HUES48 (cell line): ENCODE measurements at regions not wholly inside any gene's neighbourhood (a gene's known extent, or its start where the extent isn't known, plus 50 kb on each side); places are given as distances from the start of the nearest gene placed in this dataset.

ENCODE experiments used
- H3K27ac ChIP-seq: one replicate; pipeline ENCODE4 v1.7.0; 2013; ENCODE audit warnings: low read depth, low read length, inconsistent platforms
- H3K27me3 ChIP-seq: 2 replicates; pipeline ENCODE4 v1.6.1; 2013; ENCODE audit warnings: mild to moderate bottlenecking, low read length; ENCODE audit not compliant: control insufficient read depth, insufficient read depth
- H3K36me3 ChIP-seq: 2 replicates; pipeline ENCODE4 v1.6.1; 2013; ENCODE audit warnings: low read length; ENCODE audit not compliant: control insufficient read depth, insufficient read depth
- H3K4me1 ChIP-seq: 2 replicates; pipeline ENCODE4 v1.6.1; 2013; ENCODE audit warnings: mild to moderate bottlenecking, low read length; ENCODE audit not compliant: control insufficient read depth, insufficient read depth
- H3K4me3 ChIP-seq: 2 replicates; pipeline ENCODE4 v1.5.1; 2013; ENCODE audit warnings: mild to moderate bottlenecking, low read depth, low read length
- H3K9ac ChIP-seq: 2 replicates; pipeline ENCODE4 v1.6.1; 2013; ENCODE audit warnings: mild to moderate bottlenecking, low read depth, low read length, moderate library complexity
- H3K9me3 ChIP-seq: 2 replicates; pipeline ENCODE4 v1.6.1; 2013; ENCODE audit warnings: low read length; ENCODE audit not compliant: control insufficient read depth, insufficient read depth

DNA sequence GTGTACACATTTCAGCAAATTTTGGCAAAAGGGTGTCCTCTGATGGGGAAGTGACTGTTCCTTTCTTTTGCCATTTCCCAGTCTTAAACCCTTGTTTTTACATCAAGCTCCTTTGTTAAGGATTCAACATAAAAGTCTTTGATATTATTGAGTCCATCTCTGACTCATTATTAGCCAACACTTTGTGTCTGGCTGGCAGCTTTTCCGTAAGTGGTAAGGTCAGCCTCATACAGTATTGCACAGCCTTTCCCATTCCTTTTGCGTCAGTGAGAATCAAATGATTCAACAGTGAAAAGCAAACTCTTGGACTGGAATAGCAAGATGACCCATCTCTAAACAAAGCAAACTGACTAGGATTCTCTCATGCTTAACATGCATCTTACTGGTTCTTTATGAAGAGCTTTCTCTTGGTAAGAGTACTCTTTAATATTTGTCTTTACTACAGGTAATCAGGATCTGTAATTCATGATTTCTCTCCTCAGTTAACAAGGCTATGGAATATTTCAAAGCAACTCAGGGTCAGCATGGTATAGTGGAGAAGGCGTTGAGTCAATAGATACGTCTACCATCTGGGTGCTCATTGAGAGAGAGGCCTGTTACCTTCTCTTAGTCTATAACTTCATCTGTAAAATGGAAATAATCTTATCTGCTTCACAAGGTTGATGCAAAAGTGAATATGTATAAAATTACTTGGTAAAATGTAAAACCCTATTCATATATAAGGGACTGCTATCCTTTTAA lies 183.6 kb downstream of the PRL start:
- H3K27ac ChIP-seq = no peak overlapping the region
- no peak overlapping the region for H3K4me3 ChIP-seq
- no peaks in the 10 kb centered on the region for H3K27me3 ChIP-seq
- H3K9me3 ChIP-seq = no peaks in the 10 kb centered on the region
- H3K9ac ChIP-seq = no peak overlapping the region
- peaks cover 14% of the 10 kb centered on the region for H3K36me3 ChIP-seq
- no peaks in the 10 kb centered on the region for H3K4me1 ChIP-seq

DNA sequence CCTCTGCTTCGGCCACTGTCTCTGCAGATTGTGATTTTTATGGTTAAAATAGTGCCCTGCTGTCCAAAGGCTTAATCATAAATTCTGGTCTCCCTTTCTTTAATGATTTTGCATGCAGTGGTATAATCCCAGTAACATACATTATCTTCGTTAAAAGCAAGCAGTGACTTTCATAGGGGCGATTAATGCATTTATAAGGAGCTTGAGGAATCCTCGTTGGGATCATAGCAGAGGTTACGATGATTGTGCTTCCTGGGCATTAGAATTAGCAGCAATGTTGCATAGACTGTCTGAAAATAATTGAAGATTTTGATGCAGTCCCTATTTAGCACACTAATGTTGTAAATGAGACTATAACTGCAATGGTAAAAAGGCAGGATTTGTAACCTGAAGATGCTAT lies 181.3 kb downstream of the PRL start:
- H3K4me3 ChIP-seq = no peak overlapping the region
- no peak overlapping the region for H3K27ac ChIP-seq
- H3K9ac ChIP-seq = no peak overlapping the region
- no peaks in the 10 kb centered on the region for H3K4me1 ChIP-seq
- no peaks in the 10 kb centered on the region for H3K27me3 ChIP-seq
- H3K9me3 ChIP-seq = no peaks in the 10 kb centered on the region
- H3K36me3 ChIP-seq = peaks cover 14% of the 10 kb centered on the region

DNA sequence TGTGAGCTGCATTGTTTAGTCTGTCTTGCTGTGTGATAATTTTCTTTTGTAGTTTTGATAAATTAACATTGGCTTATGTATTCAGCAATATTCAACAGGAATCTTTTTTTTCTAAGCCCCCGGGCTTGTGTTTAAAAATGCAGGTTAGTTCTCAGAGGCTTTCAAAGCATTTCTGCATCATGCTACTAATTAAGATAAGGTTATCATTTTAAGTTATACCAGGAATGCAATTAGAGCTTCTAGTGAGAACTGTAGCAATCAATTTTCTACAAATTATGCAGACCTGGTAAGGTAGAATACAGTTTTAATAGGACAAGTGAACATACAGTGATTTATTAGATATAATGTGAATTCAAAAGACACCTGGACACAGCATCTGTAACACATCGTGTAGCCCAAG lies 179.2 kb downstream of the PRL start:
- H3K36me3 ChIP-seq = peaks cover 7% of the 10 kb centered on the region
- no peak overlapping the region for H3K27ac ChIP-seq
- H3K4me1 ChIP-seq = no peaks in the 10 kb centered on the region
- no peaks in the 10 kb centered on the region for H3K27me3 ChIP-seq
- no peak overlapping the region for H3K9ac ChIP-seq
- H3K9me3 ChIP-seq = no peaks in the 10 kb centered on the region
- no peak overlapping the region for H3K4me3 ChIP-seq

DNA sequence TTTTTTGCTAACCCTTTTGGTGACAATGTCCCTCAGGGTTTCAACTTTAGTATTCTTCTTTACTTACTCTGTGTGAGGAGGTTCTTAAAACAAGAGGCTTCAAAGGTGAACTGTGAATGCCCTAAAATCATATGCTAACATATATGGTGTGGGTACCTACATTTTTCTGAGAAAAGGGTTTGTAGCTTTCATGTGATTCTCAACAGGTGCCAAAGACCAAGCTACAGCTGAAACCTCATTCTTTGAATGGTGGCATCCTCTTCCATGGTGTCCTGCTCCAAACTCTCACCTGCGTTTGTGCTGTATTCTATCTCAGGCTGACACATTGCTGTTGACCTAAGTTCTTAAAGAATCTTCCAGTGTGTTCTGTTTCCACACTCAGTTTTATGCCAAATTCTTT lies 177.3 kb downstream of the PRL start:
- H3K9me3 ChIP-seq = no peaks in the 10 kb centered on the region
- H3K4me3 ChIP-seq = no peak overlapping the region
- no peak overlapping the region for H3K9ac ChIP-seq
- H3K27me3 ChIP-seq = no peaks in the 10 kb centered on the region
- H3K27ac ChIP-seq = no peak overlapping the region
- no peaks in the 10 kb centered on the region for H3K4me1 ChIP-seq
- no peaks in the 10 kb centered on the region; the same call in 1 of the 2 replicates for H3K36me3 ChIP-seq

DNA sequence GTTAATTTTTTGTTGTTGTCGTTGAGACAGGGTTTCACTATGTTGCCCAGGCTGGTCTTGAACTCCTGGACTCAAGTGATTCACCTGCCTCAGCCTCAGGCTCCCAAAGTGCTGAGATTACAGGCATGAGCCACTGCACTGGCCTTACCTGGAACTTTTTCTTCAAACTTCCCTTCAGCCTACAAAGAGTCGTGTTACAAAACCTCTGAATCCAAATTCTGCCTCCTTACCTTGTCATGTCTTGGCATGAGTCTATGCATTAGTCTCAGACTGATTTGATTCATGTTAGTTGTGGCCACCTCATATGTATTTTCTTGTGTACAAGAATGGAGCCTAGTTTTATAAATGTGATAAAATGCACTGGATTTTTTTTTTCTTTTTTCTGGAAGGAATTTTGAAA lies 172.1 kb downstream of the PRL start:
- no peaks in the 10 kb centered on the region for H3K27me3 ChIP-seq
- no peak overlapping the region for H3K27ac ChIP-seq
- H3K4me3 ChIP-seq = no peak overlapping the region
- no peaks in the 10 kb centered on the region for H3K36me3 ChIP-seq
- H3K9me3 ChIP-seq = peaks cover 11% of the 10 kb centered on the region; the same call in 1 of the 2 replicates
- peaks cover 10% of the 10 kb centered on the region; the same call in 1 of the 2 replicates for H3K4me1 ChIP-seq
- no peak overlapping the region for H3K9ac ChIP-seq

DNA sequence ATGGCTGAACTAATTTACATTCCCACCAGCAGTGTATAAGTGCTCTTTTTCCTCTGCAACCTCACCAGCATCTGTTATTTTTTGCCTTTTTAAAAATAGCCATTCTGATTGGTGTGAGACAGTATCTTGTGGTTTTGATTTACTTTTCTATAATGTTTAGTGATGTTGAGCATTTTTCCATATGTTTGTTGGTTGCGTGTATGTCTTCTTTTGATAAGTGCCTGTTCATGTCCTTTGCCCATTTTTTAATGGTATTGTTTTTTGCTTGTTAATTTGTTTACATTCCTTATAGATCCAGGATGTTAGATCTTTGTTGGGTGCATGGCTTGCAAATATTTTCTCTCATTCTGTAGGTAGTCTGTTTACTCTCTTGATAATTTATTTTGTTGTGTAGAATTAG lies 169.9 kb downstream of the PRL start:
- H3K9me3 ChIP-seq = peaks cover 11% of the 10 kb centered on the region; the same call in 1 of the 2 replicates
- H3K36me3 ChIP-seq = no peaks in the 10 kb centered on the region
- H3K4me1 ChIP-seq = peaks cover 13% of the 10 kb centered on the region; the same call in 1 of the 2 replicates
- H3K27ac ChIP-seq = no peak overlapping the region
- H3K4me3 ChIP-seq = no peak overlapping the region
- H3K27me3 ChIP-seq = no peaks in the 10 kb centered on the region
- no peak overlapping the region for H3K9ac ChIP-seq

DNA sequence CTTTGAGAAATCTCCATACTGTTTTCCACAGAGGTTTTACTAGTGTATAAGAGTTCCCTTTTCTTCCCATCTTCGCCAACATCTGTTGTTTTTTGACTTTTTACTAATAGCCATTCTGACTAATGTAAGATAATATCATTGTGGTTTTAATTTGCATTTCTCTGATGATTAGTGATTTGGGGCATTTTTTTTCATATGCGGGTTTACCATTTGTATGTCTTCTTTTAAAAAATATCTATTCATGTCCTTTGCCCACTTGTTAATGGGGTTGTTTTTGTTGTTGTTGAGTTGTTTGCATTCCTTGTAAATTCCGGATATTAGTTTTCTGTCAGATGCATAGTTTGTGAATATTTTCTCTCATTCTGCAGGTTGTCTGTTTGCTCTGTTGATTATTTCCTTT lies 167.1 kb downstream of the PRL start:
- Histone ChIP-seq H3K4me1 (peaks cover 13% of the 10 kb centered on the region; the same call in 1 of the 2 replicates), H3K27me3 (no peaks in the 10 kb centered on the region), H3K9ac (no peak overlapping the region), H3K9me3 (peaks cover 11% of the 10 kb centered on the region; the same call in 1 of the 2 replicates), H3K27ac (no peak overlapping the region), H3K36me3 (no peaks in the 10 kb centered on the region; the same call in 1 of the 2 replicates), H3K4me3 (no peak overlapping the region)

DNA sequence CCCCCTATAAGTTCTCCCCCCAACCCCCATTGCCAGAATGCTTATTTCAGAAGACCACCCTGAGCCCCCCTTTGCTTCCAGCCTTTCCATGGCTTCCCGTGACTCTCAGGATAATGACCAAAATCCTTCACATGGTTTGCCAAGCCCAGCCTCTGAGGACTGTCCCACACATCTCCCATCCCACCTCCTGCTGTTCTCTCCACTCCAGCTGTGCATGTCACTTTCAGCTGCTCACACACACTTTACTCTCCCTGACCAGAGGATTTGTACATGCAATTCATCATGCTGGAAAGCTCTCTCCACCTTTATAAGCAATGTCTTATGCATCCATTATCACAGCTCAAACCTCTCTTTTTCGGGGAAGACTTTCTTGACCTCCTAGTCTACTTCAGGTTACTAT lies 164.2 kb downstream of the PRL start:
- H3K4me1 ChIP-seq = peaks cover 13% of the 10 kb centered on the region; the same call in 1 of the 2 replicates
- H3K27me3 ChIP-seq = no peaks in the 10 kb centered on the region
- no peaks in the 10 kb centered on the region for H3K9me3 ChIP-seq
- no peak overlapping the region for H3K9ac ChIP-seq
- no peak overlapping the region for H3K27ac ChIP-seq
- no peaks in the 10 kb centered on the region; the same call in 1 of the 2 replicates for H3K36me3 ChIP-seq
- H3K4me3 ChIP-seq = no peak overlapping the region

DNA sequence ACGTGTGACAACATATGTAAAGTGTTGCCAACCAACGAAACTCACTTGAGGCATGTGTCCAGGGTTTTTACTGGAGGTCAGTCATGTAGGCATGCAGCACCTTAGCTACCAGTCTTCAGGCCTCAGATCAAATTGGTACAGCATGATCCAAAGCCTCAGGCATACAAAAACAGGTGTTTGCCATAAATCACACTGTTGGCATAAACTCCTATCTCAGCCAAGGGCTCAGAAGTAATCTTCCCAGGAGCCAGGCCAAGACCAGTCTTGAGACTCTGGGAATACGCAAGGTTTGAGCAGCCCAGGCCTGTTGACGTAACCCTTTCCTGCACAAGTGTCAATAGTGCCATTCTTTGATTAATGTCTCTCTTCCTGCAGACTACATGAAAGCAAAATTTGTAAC lies 163.5 kb downstream of the PRL start:
- Histone ChIP-seq H3K36me3 (no peaks in the 10 kb centered on the region; the same call in 1 of the 2 replicates), H3K27ac (no peak overlapping the region), H3K27me3 (no peaks in the 10 kb centered on the region), H3K4me3 (no peak overlapping the region), H3K9me3 (no peaks in the 10 kb centered on the region), H3K9ac (no peak overlapping the region), H3K4me1 (peaks cover 10% of the 10 kb centered on the region; the same call in 1 of the 2 replicates)

DNA sequence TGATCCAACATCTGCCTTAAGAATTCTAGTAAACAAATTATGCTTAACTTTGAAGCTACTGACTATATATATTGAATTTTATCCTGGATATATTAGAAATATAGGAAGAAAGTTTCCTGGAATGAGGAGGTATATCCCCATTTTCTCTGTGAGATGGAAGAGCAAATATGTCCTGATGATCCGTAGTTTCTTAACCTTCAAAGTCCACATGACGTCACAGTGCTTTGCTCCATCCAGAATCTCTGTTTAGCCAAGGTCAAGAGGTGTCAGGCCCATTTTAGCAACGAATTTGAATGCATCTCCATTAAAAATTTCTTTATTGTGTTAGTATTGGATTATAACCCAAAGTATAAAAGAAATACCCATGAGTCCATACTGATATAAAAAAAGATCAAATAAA lies 162.5 kb downstream of the PRL start:
- Histone ChIP-seq H3K36me3 (no peaks in the 10 kb centered on the region; the same call in 1 of the 2 replicates), H3K4me3 (no peak overlapping the region), H3K9me3 (no peaks in the 10 kb centered on the region), H3K27ac (no peak overlapping the region), H3K27me3 (no peaks in the 10 kb centered on the region), H3K9ac (no peak overlapping the region), H3K4me1 (peaks cover 6% of the 10 kb centered on the region; the same call in 1 of the 2 replicates)

DNA sequence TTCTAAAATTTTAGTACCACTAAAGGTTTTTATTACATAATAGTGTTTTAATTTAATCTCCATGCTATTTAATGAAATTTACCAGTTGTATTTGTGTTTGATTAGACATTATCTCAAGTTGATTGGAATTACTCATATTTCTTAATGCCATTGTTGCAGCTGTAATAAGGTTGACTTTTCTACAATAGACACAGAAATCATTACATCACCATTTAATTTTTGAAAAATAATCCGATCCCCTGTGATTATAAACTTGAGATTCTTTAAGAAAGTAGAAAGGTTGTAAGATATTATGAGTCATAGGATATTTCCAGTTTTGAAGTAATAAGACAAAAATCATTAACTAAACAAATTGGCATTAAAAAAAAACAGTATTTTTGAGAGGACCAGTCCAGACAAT lies 161.4 kb downstream of the PRL start:
- no peaks in the 10 kb centered on the region for H3K9me3 ChIP-seq
- no peaks in the 10 kb centered on the region; the same call in 1 of the 2 replicates for H3K36me3 ChIP-seq
- H3K4me3 ChIP-seq = no peak overlapping the region
- H3K4me1 ChIP-seq = no peaks in the 10 kb centered on the region
- H3K27me3 ChIP-seq = no peaks in the 10 kb centered on the region
- no peak overlapping the region for H3K27ac ChIP-seq
- H3K9ac ChIP-seq = no peak overlapping the region
